OCI-LY3 (cell line): ENCODE measurements at regions not wholly inside any gene's neighbourhood (a gene's known extent, or its start where the extent isn't known, plus 50 kb on each side); places are given as distances from the start of the nearest gene placed in this dataset.

ENCODE experiments used
- H2AFZ ChIP-seq: fragments of 200-600, 300-600 bp; shearing (Covaris generic); 2 replicates; pipeline ENCODE4 v1.6.0; 2014; ENCODE audit warnings: antibody characterized with exemption, low read depth, low read length
- H3K27ac ChIP-seq: fragments of 200-600, 300-600 bp; sonication (generic); 2 replicates; pipeline ENCODE4 v1.5.1; 2014; ENCODE audit warnings: mild to moderate bottlenecking, low read length, moderate library complexity, mixed read lengths
- H3K27me3 ChIP-seq: fragments of 200-600, 300-600 bp; sonication (generic); 2 replicates; pipeline ENCODE4 v1.6.1; 2014; ENCODE audit warnings: low read depth, low read length, mixed read lengths
- H3K36me3 ChIP-seq: fragments of 200-600, 300-600 bp; sonication (generic); replicated peaks from 2 replicates; pipeline ENCODE3; 2014; ENCODE audit warnings: low read depth, low read length, mixed read lengths
- H3K4me1 ChIP-seq: fragments of 300-600, 200-600 bp; sonication (generic); 2 replicates; pipeline ENCODE4 v1.6.1; 2014; ENCODE audit warnings: low read length, mixed read lengths
- H3K4me2 ChIP-seq: fragments of 200-600, 300-600 bp; sonication (generic); 2 replicates; pipeline ENCODE4 v1.6.1; 2014; ENCODE audit warnings: low read length, mixed read lengths
- H3K4me3 ChIP-seq: fragments of 300-600, 200-600 bp; sonication (generic); 2 replicates; pipeline ENCODE4 v1.5.1; 2014; ENCODE audit warnings: antibody characterized with exemption, mild to moderate bottlenecking, low read length, moderate library complexity
- H3K79me2 ChIP-seq: fragments of 300-600, 200-600 bp; shearing (Covaris generic); 2 replicates; pipeline ENCODE4 v1.6.1; 2014; ENCODE audit warnings: mild to moderate bottlenecking, low read length, mixed read lengths
- H3K9ac ChIP-seq: fragments of 300-600, 200-600 bp; shearing (Covaris generic); 2 replicates; pipeline ENCODE4 v1.6.0; 2014; ENCODE audit warnings: mild to moderate bottlenecking, low read length, moderate library complexity
- H3K9me3 ChIP-seq: fragments of 200-600, 300-600 bp; shearing (Covaris generic); 2 replicates; pipeline ENCODE4 v1.6.1; 2014; ENCODE audit warnings: low read length, mixed read lengths; ENCODE audit not compliant: insufficient read depth
- H4K20me1 ChIP-seq: fragments of 200-600, 300-600 bp; sonication (generic); 2 replicates; pipeline ENCODE4 v1.6.1; 2016; ENCODE audit warnings: low read length, mixed read lengths; ENCODE audit not compliant: insufficient read depth
- EZH2phosphoT487 ChIP-seq: fragments of 200-600 bp; shearing (Covaris generic); IDR thresholded peaks from 2 replicates; pipeline ENCODE4 v1.6.1; 2018; ENCODE audit warnings: antibody characterized with exemption, mixed run types, low read depth
- TF ChIP-seq, protein P1 (sequence below): fragments of 200-600, 300-600 bp; sonication (generic); IDR thresholded peaks from 2 replicates; pipeline ENCODE4 v1.5.1; 2014; ENCODE audit warnings: antibody characterized with exemption, low read length, low read depth

DNA sequence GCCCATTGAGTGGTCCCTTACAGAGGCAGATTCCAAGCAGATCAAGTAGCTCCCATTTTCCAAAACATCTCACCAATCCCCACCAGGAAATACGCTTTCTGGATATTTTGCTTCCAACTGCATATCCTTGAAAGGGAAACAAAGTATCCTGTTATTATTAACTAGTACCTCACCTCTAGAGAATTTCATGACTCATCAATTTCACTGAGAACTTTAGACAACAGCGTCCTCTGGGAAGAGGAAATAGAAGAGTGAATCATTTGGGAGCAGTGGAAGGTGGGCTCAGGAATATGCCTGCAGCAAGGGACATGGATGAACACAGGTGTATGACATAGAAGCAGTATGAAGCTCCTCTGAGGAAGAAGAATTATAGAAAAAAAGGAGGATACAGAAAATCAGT, 186.7 kb downstream of the MARCHF11 start:
- H3K79me2 ChIP-seq, result no peaks in the 10 kb centered on the region
- no peaks in the 10 kb centered on the region for H4K20me1 ChIP-seq
- no peaks in the 10 kb centered on the region for H3K36me3 ChIP-seq
- no peak for TF ChIP-seq EZH2phosphoT487
- TF ChIP-seq, protein P1, sequence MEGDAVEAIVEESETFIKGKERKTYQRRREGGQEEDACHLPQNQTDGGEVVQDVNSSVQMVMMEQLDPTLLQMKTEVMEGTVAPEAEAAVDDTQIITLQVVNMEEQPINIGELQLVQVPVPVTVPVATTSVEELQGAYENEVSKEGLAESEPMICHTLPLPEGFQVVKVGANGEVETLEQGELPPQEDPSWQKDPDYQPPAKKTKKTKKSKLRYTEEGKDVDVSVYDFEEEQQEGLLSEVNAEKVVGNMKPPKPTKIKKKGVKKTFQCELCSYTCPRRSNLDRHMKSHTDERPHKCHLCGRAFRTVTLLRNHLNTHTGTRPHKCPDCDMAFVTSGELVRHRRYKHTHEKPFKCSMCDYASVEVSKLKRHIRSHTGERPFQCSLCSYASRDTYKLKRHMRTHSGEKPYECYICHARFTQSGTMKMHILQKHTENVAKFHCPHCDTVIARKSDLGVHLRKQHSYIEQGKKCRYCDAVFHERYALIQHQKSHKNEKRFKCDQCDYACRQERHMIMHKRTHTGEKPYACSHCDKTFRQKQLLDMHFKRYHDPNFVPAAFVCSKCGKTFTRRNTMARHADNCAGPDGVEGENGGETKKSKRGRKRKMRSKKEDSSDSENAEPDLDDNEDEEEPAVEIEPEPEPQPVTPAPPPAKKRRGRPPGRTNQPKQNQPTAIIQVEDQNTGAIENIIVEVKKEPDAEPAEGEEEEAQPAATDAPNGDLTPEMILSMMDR, result no peak
- H2AFZ ChIP-seq, result no peak overlapping the region
- no peak overlapping the region for H3K27ac ChIP-seq
- no peaks in the 10 kb centered on the region for H3K4me1 ChIP-seq
- no peaks in the 10 kb centered on the region for H3K27me3 ChIP-seq
- no peaks in the 10 kb centered on the region for H3K9me3 ChIP-seq
- no peak overlapping the region for H3K9ac ChIP-seq
- H3K4me3 ChIP-seq, result no peak overlapping the region
- no peak overlapping the region for H3K4me2 ChIP-seq

GRCh38 chr5:15991586-15991985, 188.0 kb downstream of the MARCHF11 start:
- Histone ChIP-seq H3K27me3 (no peaks in the 10 kb centered on the region), H2AFZ (no peak overlapping the region), H3K36me3 (no peaks in the 10 kb centered on the region), H3K79me2 (no peaks in the 10 kb centered on the region), H4K20me1 (no peaks in the 10 kb centered on the region), H3K4me1 (no peaks in the 10 kb centered on the region), H3K9ac (no peak overlapping the region), H3K4me3 (no peak overlapping the region), H3K27ac (no peak overlapping the region), H3K9me3 (no peaks in the 10 kb centered on the region), H3K4me2 (no peak overlapping the region)
- TF ChIP-seq, protein P1, result no peak
- no peak for TF ChIP-seq EZH2phosphoT487
